Nephron progenitor cell (in vitro differentiated cells): ENCODE measurements at regions not wholly inside any gene's neighbourhood (a gene's known extent, or its start where the extent isn't known, plus 50 kb on each side); places are given as distances from the start of the nearest gene placed in this dataset.

Experiments
- DNase-seq: peaks from one replicate; pipeline ENCODE4 v3.0.0; 2021
- H3K27ac Mint-ChIP-seq: 2 replicates; pipeline ENCODE4 v1.8.0; 2021; ENCODE audit warnings: mild to moderate bottlenecking, moderate library complexity, mixed read lengths
- H3K27me3 Mint-ChIP-seq: 2 replicates; pipeline ENCODE4 v1.8.0; 2021; ENCODE audit warnings: mild to moderate bottlenecking, low read depth, mixed read lengths; ENCODE audit not compliant: poor library complexity
- H3K36me3 Mint-ChIP-seq: 2 replicates; pipeline ENCODE4 v1.8.0; 2021; ENCODE audit warnings: low read depth, mixed read lengths
- H3K4me1 Mint-ChIP-seq: 2 replicates; pipeline ENCODE4 v1.8.0; 2021; ENCODE audit warnings: mixed read lengths
- H3K4me3 Mint-ChIP-seq: 2 replicates; pipeline ENCODE4 v1.8.0; 2021; ENCODE audit warnings: mild to moderate bottlenecking, moderate library complexity, mixed read lengths
- H3K9me3 Mint-ChIP-seq: 2 replicates; pipeline ENCODE4 v1.8.0; 2021; ENCODE audit warnings: mild to moderate bottlenecking, moderate library complexity, mixed read lengths
- TF ChIP-seq, protein P1 (sequence below): fragments of 200-600 bp; sonication (generic); IDR thresholded peaks from 2 replicates; pipeline ENCODE4 v1.5.0; 2021; ENCODE audit warnings: antibody characterized with exemption

DNA sequence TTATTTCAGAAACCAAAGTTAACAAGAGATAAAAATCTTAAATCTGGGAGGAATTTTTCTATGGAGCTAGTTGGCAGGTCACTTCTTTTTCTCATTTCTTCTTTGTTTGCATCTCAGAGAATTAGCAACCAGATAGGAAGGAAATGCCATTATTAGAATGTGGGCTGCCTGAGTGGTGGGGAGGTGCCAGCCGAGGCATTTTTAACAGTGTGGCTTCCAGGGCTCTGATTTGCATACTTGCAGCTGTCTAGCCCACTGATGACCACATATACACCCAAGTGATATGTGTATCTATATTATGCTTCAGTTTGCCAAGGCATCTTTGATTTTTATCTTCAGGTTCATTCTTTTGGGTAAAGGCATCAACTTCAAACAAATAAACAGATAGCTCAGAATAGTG lies 206.7 kb downstream of the CLIC5 start:
- Mint-ChIP-seq H3K4me3 (no peak overlapping the region), H3K36me3 (no peaks in the 10 kb centered on the region), H3K27ac (no peak overlapping the region), H3K4me1 (peaks cover 18% of the 10 kb centered on the region), H3K9me3 (no peaks in the 10 kb centered on the region), H3K27me3 (peaks cover 9% of the 10 kb centered on the region)
- TF ChIP-seq, protein P1, sequence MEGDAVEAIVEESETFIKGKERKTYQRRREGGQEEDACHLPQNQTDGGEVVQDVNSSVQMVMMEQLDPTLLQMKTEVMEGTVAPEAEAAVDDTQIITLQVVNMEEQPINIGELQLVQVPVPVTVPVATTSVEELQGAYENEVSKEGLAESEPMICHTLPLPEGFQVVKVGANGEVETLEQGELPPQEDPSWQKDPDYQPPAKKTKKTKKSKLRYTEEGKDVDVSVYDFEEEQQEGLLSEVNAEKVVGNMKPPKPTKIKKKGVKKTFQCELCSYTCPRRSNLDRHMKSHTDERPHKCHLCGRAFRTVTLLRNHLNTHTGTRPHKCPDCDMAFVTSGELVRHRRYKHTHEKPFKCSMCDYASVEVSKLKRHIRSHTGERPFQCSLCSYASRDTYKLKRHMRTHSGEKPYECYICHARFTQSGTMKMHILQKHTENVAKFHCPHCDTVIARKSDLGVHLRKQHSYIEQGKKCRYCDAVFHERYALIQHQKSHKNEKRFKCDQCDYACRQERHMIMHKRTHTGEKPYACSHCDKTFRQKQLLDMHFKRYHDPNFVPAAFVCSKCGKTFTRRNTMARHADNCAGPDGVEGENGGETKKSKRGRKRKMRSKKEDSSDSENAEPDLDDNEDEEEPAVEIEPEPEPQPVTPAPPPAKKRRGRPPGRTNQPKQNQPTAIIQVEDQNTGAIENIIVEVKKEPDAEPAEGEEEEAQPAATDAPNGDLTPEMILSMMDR = no peak
- no peak for DNase-seq

DNA sequence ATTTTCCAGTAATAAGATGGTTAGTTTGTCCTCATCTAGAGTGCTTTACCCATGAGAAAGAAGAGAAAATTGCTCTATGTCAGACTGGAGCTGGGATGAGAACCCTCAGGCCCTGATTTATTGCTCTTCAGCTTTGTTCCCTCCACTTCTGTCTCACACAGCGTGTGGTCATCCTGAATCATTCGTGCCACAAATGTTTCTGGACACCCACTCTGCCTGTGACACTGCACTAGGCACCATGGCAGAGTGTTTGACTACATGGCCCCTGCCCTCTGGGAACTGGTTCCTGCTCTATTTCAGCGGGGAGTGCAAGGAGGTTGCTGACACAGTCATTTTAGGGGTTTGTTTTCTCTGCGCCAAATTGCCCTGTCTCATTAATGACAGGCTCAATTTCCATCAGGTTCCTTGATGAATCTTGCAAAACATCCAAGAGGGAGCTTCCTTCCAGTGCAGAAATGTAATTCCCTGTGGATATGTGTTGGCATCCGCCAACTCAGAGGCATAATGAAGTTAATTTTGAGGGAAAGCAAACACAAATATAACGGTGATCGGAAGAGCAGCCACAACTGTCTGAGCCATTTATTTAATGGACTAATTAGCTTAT lies 207.5 kb downstream of the CLIC5 start:
- DNase-seq = no peak
- Mint-ChIP-seq H3K4me1 (peaks cover 10% of the 10 kb centered on the region), H3K4me3 (no peak overlapping the region), H3K36me3 (no peaks in the 10 kb centered on the region), H3K9me3 (no peaks in the 10 kb centered on the region), H3K27ac (no peak overlapping the region), H3K27me3 (peaks cover 6% of the 10 kb centered on the region)
- TF ChIP-seq, protein P1 = no peak

DNA sequence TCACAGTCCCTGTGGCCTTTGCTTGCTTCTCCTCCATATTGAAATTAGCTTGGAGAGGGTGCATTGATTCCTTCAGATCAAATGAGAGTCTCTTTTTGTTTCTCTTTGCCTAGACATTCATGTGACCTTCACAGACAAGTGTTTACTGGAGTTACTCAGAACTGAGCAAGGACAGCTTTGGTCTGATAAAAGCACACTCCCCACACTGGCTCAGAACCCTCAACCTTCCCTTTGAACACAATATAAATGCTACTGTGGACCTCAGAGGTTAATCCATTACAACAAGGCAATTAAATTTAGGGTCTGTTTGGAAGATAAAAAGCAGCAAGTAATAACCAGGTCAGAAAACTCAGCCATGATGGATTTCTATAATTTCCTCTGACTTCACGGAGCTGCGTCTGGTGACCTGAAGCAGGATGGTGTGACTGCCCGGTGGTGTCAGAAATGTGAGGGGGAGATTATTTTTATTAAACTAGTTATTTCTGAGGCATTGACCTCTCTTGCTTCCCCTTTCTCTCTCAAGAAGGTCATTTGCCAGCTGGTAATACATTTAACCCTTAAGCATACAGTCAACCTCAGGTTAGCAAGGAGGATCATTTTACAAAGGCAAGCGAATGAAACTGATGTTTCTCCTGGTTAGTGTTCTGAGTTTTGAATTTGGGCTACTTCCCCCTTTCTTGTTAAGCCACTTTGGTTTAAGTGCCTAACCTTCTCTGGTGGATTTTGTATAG lies 208.2 kb downstream of the CLIC5 start:
- H3K27ac Mint-ChIP-seq = no peak overlapping the region
- DNase-seq = no peak
- no peaks in the 10 kb centered on the region for H3K9me3 Mint-ChIP-seq
- peaks cover 6% of the 10 kb centered on the region for H3K27me3 Mint-ChIP-seq
- no peak overlapping the region for H3K4me3 Mint-ChIP-seq
- H3K36me3 Mint-ChIP-seq = no peaks in the 10 kb centered on the region
- TF ChIP-seq, protein P1 = no peak
- H3K4me1 Mint-ChIP-seq = peaks cover 4% of the 10 kb centered on the region

DNA sequence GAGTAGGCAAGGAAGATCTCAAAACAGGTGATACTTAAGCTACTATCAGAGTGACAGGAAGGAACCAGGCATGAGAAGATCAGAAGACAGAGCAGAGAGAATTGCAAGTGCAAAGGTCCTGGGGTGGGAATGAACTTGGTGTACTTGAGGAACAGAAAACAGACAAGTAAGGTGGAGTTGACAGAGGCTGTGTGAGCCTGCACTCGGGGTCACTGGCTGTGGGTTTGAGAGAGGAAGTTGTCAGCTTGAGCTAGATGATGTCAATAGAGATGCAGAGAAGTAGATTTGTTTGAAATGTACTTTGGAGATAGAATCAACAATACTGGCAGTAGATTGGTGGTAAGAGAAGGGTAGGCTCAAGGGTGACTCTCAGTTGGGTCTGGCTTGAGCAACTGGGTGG lies 209.5 kb downstream of the CLIC5 start:
- Mint-ChIP-seq H3K36me3 (no peaks in the 10 kb centered on the region), H3K4me1 (peaks cover 8% of the 10 kb centered on the region), H3K27ac (no peak overlapping the region), H3K27me3 (peaks cover 6% of the 10 kb centered on the region), H3K4me3 (no peak overlapping the region), H3K9me3 (no peaks in the 10 kb centered on the region)
- no peak for DNase-seq
- TF ChIP-seq, protein P1 = no peak

DNA sequence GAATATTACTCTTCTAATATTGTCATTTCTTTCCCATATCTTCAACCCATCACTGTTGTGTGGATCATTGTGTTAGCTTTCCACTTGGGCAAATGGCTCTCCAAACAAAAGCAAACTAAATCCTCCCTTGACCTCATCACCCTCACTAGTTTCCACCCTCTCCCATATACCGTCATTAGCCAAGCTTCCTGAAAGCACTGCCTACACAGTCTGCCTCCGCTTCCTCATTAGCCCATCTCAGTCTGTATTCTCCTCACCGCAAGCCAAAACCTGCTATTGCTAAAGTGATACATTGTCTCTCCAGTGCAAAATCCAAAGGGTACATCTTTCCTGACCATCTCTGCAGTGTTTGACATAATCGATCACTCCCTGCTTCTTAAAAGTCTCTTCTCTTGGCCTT lies 212.6 kb downstream of the CLIC5 start:
- DNase-seq = no peak
- Mint-ChIP-seq H3K4me1 (peaks cover 14% of the 10 kb centered on the region), H3K4me3 (no peak overlapping the region), H3K27ac (no peak overlapping the region), H3K9me3 (no peaks in the 10 kb centered on the region), H3K27me3 (no peaks in the 10 kb centered on the region), H3K36me3 (no peaks in the 10 kb centered on the region)
- TF ChIP-seq, protein P1 = no peak
